ENCODE measurements at regions not wholly inside any gene's neighbourhood (a gene's known extent, or its start where the extent isn't known, plus 50 kb on each side); places are given as distances from the start of the nearest gene placed in this dataset.
"Not testable (repeated sequence)": the region's sequence is repeated elsewhere in the genome, so short reads cannot be mapped to it uniquely, and the experiment has no call there.

DNA sequence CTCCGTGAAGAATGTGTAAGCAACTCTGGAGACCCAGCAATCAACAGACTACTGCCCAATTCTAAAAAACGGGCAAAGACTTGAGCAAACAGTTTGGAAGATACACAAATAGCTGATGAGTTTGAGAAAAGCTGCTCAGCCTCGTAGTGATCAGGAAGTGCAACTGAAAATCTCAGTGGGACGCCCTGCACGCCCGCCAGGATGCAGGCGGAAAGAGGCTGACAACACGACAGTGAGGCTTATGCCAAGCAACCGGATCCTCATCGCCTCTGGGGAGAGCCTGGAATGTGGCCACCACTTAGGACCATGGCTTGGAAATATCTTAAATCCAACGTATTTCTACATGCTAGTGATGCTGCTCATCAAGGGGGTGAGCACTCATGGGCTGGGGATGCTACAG, 116.2 kb upstream of the FAM20C start:
- not testable (repeated sequence) for H3K27me3 ChIP-seq (ENCODE audit: control insufficient read depth in 3 of 3, insufficient read depth in 3 of 3, low read length in 3 of 3); H3K27ac ChIP-seq (ENCODE audit: low read depth, low read length); H3K4me3 ChIP-seq (ENCODE audit: low read length in 3 of 3); H3K9me3 ChIP-seq (ENCODE audit: control insufficient read depth in 3 of 3, low read length in 3 of 3); H3K9ac ChIP-seq (ENCODE audit: low read depth in 1 of 3, low read length in 3 of 3); H3K4me1 ChIP-seq (ENCODE audit: control insufficient read depth in 3 of 3, insufficient read depth in 3 of 3, low read length in 3 of 3); H3K36me3 ChIP-seq (ENCODE audit: control insufficient read depth in 3 of 3, insufficient read depth in 3 of 3, low read length in 3 of 3)

DNA sequence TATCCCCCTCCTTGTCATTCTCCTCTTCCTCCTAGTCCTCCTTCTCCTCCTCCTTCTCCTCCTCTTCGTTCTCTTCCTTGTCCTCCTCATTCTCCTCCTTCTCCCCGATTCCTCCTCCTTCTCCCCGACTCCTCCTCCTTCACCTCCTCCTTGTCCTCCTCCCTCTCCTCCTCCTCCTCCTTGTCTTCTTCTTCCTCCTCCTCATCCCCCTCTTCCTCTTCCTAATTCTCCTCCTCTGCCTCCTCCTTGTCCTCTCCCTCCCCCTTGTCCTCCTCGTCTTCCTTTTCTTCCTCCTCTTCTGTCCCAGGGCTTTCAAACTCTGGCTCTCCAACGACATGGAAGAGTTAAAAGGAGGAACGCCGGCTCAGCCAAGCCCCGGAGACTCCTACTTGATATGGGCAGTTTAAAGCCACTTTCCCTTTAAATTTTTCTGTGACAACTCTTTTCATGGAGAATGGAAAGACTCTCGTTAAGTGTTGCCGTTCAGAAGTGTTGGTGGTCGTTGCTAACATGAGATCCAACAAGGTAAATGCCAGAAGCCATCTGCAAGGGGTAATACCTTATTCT, 115.5 kb upstream of the FAM20C start:
- H3K27ac ChIP-seq (ENCODE audit: low read depth, low read length), result not testable (repeated sequence)

DNA sequence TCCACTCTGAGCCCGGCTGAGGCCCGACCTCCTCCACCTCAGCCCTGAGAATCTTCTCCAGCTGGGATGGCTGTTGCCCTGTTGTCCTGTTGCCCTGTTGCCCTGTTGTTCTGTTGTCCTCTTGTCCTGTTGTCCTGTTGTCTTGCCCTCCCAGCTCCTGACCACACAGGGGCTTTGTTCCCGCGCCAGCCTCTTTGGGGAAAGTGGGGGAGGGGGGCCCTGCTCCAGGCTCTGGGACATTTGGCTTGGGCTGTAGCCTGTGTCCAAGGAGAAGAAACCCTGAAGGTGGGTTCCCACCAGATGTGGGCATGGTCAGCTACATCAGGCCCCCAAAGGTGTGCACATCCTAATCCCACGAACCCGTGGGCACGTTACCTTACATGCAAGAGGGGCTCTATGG, 113.5 kb upstream of the FAM20C start:
- not testable (repeated sequence) for H3K4me3 ChIP-seq (ENCODE audit: low read length in 3 of 3)

More for the DNA sequence above, 115.5 kb upstream of the FAM20C start:
- not testable (repeated sequence) for H3K36me3 ChIP-seq (ENCODE audit: control insufficient read depth in 3 of 3, insufficient read depth in 3 of 3, low read length in 3 of 3); H3K9ac ChIP-seq (ENCODE audit: low read depth in 1 of 3, low read length in 3 of 3); H3K9me3 ChIP-seq (ENCODE audit: control insufficient read depth in 3 of 3, low read length in 3 of 3); H3K4me3 ChIP-seq (ENCODE audit: low read length in 3 of 3); H3K4me1 ChIP-seq (ENCODE audit: control insufficient read depth in 3 of 3, insufficient read depth in 3 of 3, low read length in 3 of 3); H3K27me3 ChIP-seq (ENCODE audit: control insufficient read depth in 3 of 3, insufficient read depth in 3 of 3, low read length in 3 of 3)

DNA sequence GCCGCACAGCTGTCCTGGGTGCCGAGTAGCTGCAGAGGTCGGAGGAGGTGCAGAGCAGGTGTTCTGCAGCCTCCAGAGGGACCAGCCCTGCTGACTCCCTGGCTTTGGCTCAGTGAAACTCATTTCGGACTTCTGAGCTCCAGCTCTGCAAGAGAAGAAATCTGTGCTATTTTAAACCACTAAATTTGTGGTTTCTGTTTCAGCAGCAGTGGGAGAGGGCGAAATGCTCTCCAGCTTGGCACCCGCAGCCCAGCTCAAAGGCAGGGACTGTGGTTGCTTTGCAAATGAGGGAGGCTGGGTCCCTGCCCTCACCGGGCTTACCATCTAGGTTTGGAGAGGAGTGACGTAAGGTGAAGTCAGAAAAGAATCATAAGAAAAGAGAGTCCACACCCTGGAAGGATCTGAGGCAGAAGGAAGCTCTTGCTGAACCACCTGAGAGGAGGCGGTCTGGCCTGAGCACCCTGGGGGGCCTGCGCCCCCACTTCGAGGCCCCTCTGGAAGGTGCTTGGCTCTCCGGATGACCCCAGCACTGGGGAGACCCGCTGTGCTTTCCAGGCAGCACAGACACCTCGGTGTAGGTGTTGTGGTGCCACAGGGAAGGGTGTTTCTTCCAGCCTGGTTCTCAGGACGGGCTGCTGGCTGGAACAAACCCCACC, 112.8 kb upstream of the FAM20C start:
- H3K27me3 ChIP-seq (ENCODE audit: control insufficient read depth in 3 of 3, insufficient read depth in 3 of 3, low read length in 3 of 3); H3K4me3 ChIP-seq (ENCODE audit: low read length in 3 of 3): not testable (repeated sequence)

More for the DNA sequence above, 113.5 kb upstream of the FAM20C start:
- not testable (repeated sequence) for H3K9me3 ChIP-seq (ENCODE audit: control insufficient read depth in 3 of 3, low read length in 3 of 3); H3K27me3 ChIP-seq (ENCODE audit: control insufficient read depth in 3 of 3, insufficient read depth in 3 of 3, low read length in 3 of 3); H3K27ac ChIP-seq (ENCODE audit: low read depth, low read length); H3K4me1 ChIP-seq (ENCODE audit: control insufficient read depth in 3 of 3, insufficient read depth in 3 of 3, low read length in 3 of 3); H3K36me3 ChIP-seq (ENCODE audit: control insufficient read depth in 3 of 3, insufficient read depth in 3 of 3, low read length in 3 of 3); H3K9ac ChIP-seq (ENCODE audit: low read depth in 1 of 3, low read length in 3 of 3)

DNA sequence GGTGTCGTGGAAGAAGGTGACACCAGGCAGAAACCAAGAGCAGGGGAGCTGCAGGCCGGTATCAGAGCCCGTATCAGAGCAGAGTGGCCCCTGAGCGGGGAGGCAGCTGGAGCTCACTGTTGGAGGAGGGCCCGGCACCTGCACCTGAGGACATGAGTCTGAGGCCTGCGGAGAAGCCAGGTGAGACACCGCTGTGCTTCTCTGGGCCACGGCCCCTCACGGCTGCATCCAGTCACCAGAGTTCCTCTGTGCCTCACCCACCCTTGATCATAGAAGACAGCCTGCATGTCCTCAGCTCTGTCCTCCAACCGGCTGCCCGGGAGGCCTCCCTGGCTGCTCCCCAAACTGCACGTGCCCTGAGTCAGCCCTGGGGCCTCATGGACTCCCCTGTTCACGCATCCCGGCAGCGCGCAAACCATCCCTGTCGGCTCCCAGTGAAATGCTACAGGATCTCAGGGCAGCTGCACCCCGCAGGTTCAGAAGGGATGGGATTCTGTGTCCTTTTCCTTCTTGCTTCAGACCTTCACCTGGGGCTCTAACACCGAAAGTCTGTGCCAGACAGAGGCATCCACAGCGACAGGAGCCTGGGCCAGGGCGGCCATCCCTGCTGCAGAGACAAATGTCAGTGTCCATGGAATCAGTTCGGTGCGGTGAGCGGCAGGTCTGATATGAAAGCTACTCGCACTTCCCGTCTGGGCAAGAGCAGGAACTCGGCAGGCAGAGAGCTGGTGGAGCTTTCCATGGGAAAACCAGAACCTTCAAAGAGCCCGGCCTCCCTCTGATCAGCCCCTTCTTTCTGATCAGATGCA, 111.9 kb upstream of the FAM20C start:
- no peaks in the 10 kb centered on the region for H3K27me3 ChIP-seq (ENCODE audit: control insufficient read depth in 3 of 3, insufficient read depth in 3 of 3, low read length in 3 of 3)
- no peaks in the 10 kb centered on the region for H3K36me3 ChIP-seq (ENCODE audit: control insufficient read depth in 3 of 3, insufficient read depth in 3 of 3, low read length in 3 of 3)
- peaks cover 4 to 11% (median 5%) of the 10 kb centered on the region in 3 donors for H3K4me1 ChIP-seq (ENCODE audit: control insufficient read depth in 3 of 3, insufficient read depth in 3 of 3, low read length in 3 of 3)
- H3K9ac ChIP-seq (ENCODE audit: low read depth in 1 of 3, low read length in 3 of 3), result no peak overlapping the region
- H3K4me3 ChIP-seq (ENCODE audit: low read length in 3 of 3), result no peak overlapping the region
- H3K27ac ChIP-seq (ENCODE audit: low read depth, low read length), result no peak overlapping the region
- no peaks in the 10 kb centered on the region for H3K9me3 ChIP-seq (ENCODE audit: control insufficient read depth in 3 of 3, low read length in 3 of 3)

More for the DNA sequence above, 112.8 kb upstream of the FAM20C start:
- H3K4me1 ChIP-seq (ENCODE audit: control insufficient read depth in 3 of 3, insufficient read depth in 3 of 3, low read length in 3 of 3); H3K36me3 ChIP-seq (ENCODE audit: control insufficient read depth in 3 of 3, insufficient read depth in 3 of 3, low read length in 3 of 3); H3K9ac ChIP-seq (ENCODE audit: low read depth in 1 of 3, low read length in 3 of 3); H3K27ac ChIP-seq (ENCODE audit: low read depth, low read length); H3K9me3 ChIP-seq (ENCODE audit: control insufficient read depth in 3 of 3, low read length in 3 of 3): not testable (repeated sequence)

DNA sequence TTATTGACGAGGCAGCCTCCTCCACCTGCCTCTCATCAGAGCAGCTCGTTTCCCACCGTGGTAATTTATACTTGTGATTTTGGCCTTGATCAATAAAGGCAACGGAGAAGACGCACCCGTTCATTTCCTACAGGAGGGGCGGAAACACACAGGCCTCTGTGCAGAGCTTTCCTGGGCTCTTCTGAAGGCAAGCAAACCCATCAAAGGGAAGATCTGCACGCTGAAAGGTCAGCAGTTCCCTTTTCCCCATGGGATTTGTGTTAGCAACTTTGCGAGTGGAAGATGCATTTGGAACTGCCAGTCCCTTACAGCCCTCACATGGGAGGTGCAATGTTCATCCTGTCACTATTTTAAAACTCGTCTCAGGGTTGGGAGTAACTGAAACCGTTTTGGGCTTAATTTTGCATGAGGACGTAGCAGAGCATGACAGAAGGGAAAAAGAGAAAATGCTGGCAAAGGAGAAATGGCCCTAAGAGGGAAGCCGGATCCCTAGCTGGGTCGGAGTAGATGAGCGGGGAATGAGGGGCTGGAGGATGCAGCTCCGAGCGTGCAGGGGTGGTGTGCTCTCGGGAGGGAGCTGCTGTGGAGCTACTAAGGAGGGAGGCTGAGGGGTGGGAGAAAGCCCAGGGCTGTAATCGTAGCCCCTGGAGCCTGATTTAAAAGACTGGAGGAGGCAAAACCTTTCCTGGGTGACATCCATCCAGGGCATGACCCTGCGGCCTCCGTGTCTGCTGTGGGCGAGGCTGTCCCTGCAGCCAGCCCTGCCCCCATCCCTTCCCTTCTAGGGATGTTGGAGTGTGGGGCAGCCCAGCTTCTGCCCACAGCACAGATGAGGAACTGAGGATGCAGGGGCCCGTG, 111.1 kb upstream of the FAM20C start:
- no peak overlapping the region for H3K27ac ChIP-seq (ENCODE audit: low read depth, low read length)
- H3K27me3 ChIP-seq (ENCODE audit: control insufficient read depth in 3 of 3, insufficient read depth in 3 of 3, low read length in 3 of 3), result no peaks in the 10 kb centered on the region
- H3K9me3 ChIP-seq (ENCODE audit: control insufficient read depth in 3 of 3, low read length in 3 of 3), result no peaks in the 10 kb centered on the region
- H3K9ac ChIP-seq (ENCODE audit: low read depth in 1 of 3, low read length in 3 of 3), result no peak overlapping the region
- H3K4me3 ChIP-seq (ENCODE audit: low read length in 3 of 3), result no peak overlapping the region
- H3K4me1 ChIP-seq (ENCODE audit: control insufficient read depth in 3 of 3, insufficient read depth in 3 of 3, low read length in 3 of 3), result peaks cover 8 to 14% (median 8%) of the 10 kb centered on the region in 3 donors
- no peaks in the 10 kb centered on the region for H3K36me3 ChIP-seq (ENCODE audit: control insufficient read depth in 3 of 3, insufficient read depth in 3 of 3, low read length in 3 of 3)

DNA sequence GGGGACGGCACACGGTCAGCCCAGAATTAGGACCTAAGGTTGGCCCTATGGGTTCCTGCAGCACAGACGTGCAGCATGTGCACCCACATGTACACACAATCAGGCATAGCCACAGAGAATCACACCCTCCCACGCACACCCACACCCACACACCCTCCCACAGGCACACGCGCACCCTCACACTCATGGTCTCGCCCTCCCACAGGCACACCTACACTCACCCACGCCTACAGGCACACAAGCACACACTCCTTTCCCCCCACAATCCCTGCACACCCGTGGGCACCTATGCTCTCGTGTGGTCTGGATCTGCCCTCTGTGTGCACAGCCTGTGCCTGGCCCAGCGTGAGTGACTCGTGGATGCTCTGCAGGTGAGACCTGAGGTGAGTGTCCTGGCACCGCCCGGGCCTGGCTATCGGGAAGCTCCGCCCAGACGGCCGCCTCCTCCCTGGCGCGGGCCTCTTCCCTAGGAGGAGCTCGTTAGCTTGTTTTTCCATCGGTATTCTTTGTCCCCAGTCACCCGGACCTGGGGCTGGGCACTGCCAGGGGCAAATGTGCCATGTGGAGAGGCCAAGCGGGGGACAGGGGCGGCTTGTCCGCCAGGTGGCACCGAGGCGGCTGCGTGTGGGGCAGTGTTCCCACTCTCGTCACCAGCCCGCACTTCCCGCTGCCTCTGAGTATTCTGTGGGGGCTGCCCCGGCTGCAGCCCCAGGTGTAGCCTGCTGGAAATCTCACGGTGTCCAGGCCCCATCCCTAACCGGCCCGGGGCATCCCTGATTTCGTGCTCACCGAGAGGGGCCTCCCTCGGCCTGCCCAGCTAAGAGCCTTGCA, 110.2 kb upstream of the FAM20C start:
- Histone ChIP-seq H3K36me3 (ENCODE audit: control insufficient read depth in 3 of 3, insufficient read depth in 3 of 3, low read length in 3 of 3) (no peaks in the 10 kb centered on the region), H3K9ac (ENCODE audit: low read depth in 1 of 3, low read length in 3 of 3) (no peak overlapping the region), H3K4me3 (ENCODE audit: low read length in 3 of 3) (no peak overlapping the region), H3K4me1 (ENCODE audit: control insufficient read depth in 3 of 3, insufficient read depth in 3 of 3, low read length in 3 of 3) (peaks cover 8 to 14% (median 8%) of the 10 kb centered on the region in 3 donors), H3K27me3 (ENCODE audit: control insufficient read depth in 3 of 3, insufficient read depth in 3 of 3, low read length in 3 of 3) (no peaks in the 10 kb centered on the region), H3K9me3 (ENCODE audit: control insufficient read depth in 3 of 3, low read length in 3 of 3) (no peaks in the 10 kb centered on the region), H3K27ac (ENCODE audit: low read depth, low read length) (no peak overlapping the region)

DNA sequence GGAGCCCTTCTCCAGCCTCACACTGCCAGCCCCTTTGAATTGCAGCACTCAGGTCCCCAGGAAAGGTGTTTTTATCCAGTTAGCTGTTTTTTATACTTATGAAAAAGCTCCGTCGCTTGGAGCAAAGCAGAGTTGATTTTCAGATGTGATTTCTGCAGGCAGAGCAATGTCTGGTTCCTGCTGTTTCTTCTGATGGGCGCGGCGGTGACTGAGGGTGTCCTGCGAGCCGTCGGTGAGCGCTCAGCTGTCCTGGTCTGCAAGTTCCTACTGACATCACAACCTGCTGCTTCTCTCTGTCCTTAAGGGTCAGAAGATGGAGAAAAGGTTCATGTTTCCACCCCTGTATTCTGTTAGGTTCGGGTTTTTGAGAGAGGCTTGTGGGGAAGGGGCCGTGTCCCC, 109.6 kb upstream of the FAM20C start:
- no peak overlapping the region for H3K4me3 ChIP-seq (ENCODE audit: low read length in 3 of 3)
- no peaks in the 10 kb centered on the region for H3K36me3 ChIP-seq (ENCODE audit: control insufficient read depth in 3 of 3, insufficient read depth in 3 of 3, low read length in 3 of 3)
- H3K27ac ChIP-seq (ENCODE audit: low read depth, low read length), result no peak overlapping the region
- peaks cover 8 to 14% (median 8%) of the 10 kb centered on the region in 3 donors for H3K4me1 ChIP-seq (ENCODE audit: control insufficient read depth in 3 of 3, insufficient read depth in 3 of 3, low read length in 3 of 3)
- H3K27me3 ChIP-seq (ENCODE audit: control insufficient read depth in 3 of 3, insufficient read depth in 3 of 3, low read length in 3 of 3), result no peaks in the 10 kb centered on the region
- H3K9me3 ChIP-seq (ENCODE audit: control insufficient read depth in 3 of 3, low read length in 3 of 3), result no peaks in the 10 kb centered on the region
- H3K9ac ChIP-seq (ENCODE audit: low read depth in 1 of 3, low read length in 3 of 3), result no peak overlapping the region

DNA sequence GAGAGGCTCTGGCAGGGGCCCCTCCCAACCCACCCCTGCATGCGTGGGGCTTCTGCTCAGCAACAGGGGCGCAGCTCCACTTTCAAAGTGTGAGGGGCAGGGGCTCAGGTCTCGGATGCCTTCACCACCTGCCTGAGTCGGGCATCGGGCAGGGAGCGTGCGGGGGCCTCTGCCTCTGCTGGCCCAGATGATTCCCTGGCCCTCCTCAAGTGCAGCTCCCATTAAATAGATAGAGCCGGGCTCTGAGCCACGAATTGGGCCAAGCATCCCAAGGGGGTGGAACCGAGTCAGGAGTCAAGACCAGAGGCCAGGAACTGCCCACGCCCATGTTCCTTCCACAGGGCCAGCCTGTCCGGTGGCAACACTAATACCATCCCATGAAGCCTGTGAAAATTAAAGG, 108.9 kb upstream of the FAM20C start:
- Histone ChIP-seq H3K9me3 (ENCODE audit: control insufficient read depth in 3 of 3, low read length in 3 of 3) (no peaks in the 10 kb centered on the region), H3K36me3 (ENCODE audit: control insufficient read depth in 3 of 3, insufficient read depth in 3 of 3, low read length in 3 of 3) (no peaks in the 10 kb centered on the region), H3K27ac (ENCODE audit: low read depth, low read length) (no peak overlapping the region), H3K27me3 (ENCODE audit: control insufficient read depth in 3 of 3, insufficient read depth in 3 of 3, low read length in 3 of 3) (no peaks in the 10 kb centered on the region), H3K4me1 (ENCODE audit: control insufficient read depth in 3 of 3, insufficient read depth in 3 of 3, low read length in 3 of 3) (peaks cover 10 to 16% (median 12%) of the 10 kb centered on the region in 3 donors), H3K9ac (ENCODE audit: low read depth in 1 of 3, low read length in 3 of 3) (no peak overlapping the region), H3K4me3 (ENCODE audit: low read length in 3 of 3) (no peak overlapping the region)

Measured in skeletal muscle tissue (tissue), 3 donors.